NT2/D1 (cell line): ENCODE measurements at regions not wholly inside any gene's neighbourhood (a gene's known extent, or its start where the extent isn't known, plus 50 kb on each side); places are given as distances from the start of the nearest gene placed in this dataset.

Experiments
- SUZ12 ChIP-seq: IDR thresholded peaks from 2 replicates; pipeline ENCODE4 v1.6.1; 2011; ENCODE audit not compliant: insufficient read length, insufficient read depth; ENCODE audit errors: extremely low read depth
- YY1 ChIP-seq: IDR thresholded peaks from 2 replicates; pipeline ENCODE4 v1.6.1; 2011; ENCODE audit not compliant: insufficient read length, insufficient read depth
- ZNF274 ChIP-seq: IDR thresholded peaks from 2 replicates; pipeline ENCODE4 v1.6.1; 2011; ENCODE audit warnings: mild to moderate bottlenecking, low read depth, low read length

DNA sequence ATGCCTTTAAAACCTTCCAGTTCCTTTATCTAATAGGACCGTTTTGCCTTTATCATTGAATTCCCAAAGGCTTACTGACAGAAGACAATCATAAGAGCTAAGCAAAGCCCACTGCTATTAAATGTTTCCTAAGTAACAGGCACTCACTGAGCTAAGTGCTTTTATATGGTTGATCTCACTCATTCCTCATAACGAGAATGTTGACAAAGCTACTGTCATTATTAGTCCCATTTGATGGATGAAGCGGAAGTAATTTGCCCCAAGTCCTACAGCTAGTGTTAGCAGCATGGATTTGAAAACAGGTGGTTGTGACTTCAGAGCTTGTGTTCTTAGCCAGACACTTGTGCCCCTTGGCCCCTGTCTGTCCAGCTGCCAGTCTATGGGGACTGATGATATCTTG lies 134.8 kb upstream of the SERPINE2 start:
- TF ChIP-seq YY1 (no peak), ZNF274 (no peak), SUZ12 (no peak)
